ENCODE measurements at regions not wholly inside any gene's neighbourhood (a gene's known extent, or its start where the extent isn't known, plus 50 kb on each side); places are given as distances from the start of the nearest gene placed in this dataset.

- H3K4me3 Mint-ChIP-seq = no peak overlapping the region
- peaks cover 7% of the 10 kb centered on the region for H3K27me3 Mint-ChIP-seq (ENCODE audit: insufficient read depth, low read depth, poor library complexity)
- H3K36me3 Mint-ChIP-seq (ENCODE audit: low read depth) = no peaks in the 10 kb centered on the region
- H2AFZ ChIP-seq = no peak overlapping the region
- H3K4me2 ChIP-seq = no peak overlapping the region
- H3K27me3 ChIP-seq (ENCODE audit: insufficient read depth) = no peaks in the 10 kb centered on the region
- no peak for TF ChIP-seq JUNB (IDR thresholded peaks at IDR 0.05; ENCODE audit: unreplicated experiment)
- TF ChIP-seq ZNF462 (CRISPR knock-in tag; IDR thresholded peaks at IDR 0.05) = no peak
- no peak for TF ChIP-seq CREB1 (CRISPR knock-in tag; IDR thresholded peaks at IDR 0.05; ENCODE audit: low read depth)
- TF ChIP-seq ZNF331 (CRISPR knock-in tag; IDR thresholded peaks at IDR 0.05; ENCODE audit: low read depth) = no peak
- TF ChIP-seq EZH2 (IDR thresholded peaks at IDR 0.05; ENCODE audit: low read depth, unreplicated experiment) = no peak
- no peak for TF ChIP-seq POLR2AphosphoS5 (IDR thresholded peaks at IDR 0.05; ENCODE audit: low read depth)
- TF ChIP-seq NANOG (IDR thresholded peaks at IDR 0.05; ENCODE audit: borderline replicate concordance) = no peak
- TF ChIP-seq ZNF114 (CRISPR knock-in tag; IDR thresholded peaks at IDR 0.05) = no peak
- H3F3A ChIP-seq (replicated peaks; ENCODE audit: low read depth) = no peaks in the 10 kb centered on the region
- no peak for ATAC-seq
- H3K4me3 ChIP-seq = no peak overlapping the region
- no peaks in the 10 kb centered on the region for H3K9me3 Mint-ChIP-seq
- no peaks in the 10 kb centered on the region for H3K4me1 Mint-ChIP-seq
- H3K79me2 ChIP-seq (replicated peaks; ENCODE audit: insufficient read depth) = no peaks in the 10 kb centered on the region
- DNase-seq (ENCODE audit: low spot score) = no peak
- no peak overlapping the region for H3K27ac Mint-ChIP-seq
- H4K20me1 ChIP-seq (replicated peaks; ENCODE audit: insufficient read depth) = no peaks in the 10 kb centered on the region
- H3K36me3 ChIP-seq (ENCODE audit: insufficient read depth) = no peaks in the 10 kb centered on the region
- H3K9me2 ChIP-seq (ENCODE audit: insufficient read depth) = no peaks in the 10 kb centered on the region; the same call in 1 of the 2 replicates
- no peaks in the 10 kb centered on the region for H3K4me1 ChIP-seq (ENCODE audit: insufficient read depth)
- no peak overlapping the region for H3K27ac ChIP-seq (ENCODE audit: low read depth)
These were observed 182.8 kb downstream of the HS3ST3A1 start for GRCh38 chr17:13418891-13419290.
